C4-2B (cell line): ENCODE measurements at regions not wholly inside any gene's neighbourhood (a gene's known extent, or its start where the extent isn't known, plus 50 kb on each side); places are given as distances from the start of the nearest gene placed in this dataset.

ENCODE experiments used
- ZFX ChIP-seq: fragments of 450-650 bp; IDR thresholded peaks from 2 replicates; pipeline ENCODE4 v1.6.1; 2017
- TF ChIP-seq, protein P1 (sequence below): fragments of 450-650 bp; conservative IDR thresholded peaks from 2 replicates; pipeline ENCODE4 v1.5.1; 2017; ENCODE audit warnings: mild to moderate bottlenecking

DNA sequence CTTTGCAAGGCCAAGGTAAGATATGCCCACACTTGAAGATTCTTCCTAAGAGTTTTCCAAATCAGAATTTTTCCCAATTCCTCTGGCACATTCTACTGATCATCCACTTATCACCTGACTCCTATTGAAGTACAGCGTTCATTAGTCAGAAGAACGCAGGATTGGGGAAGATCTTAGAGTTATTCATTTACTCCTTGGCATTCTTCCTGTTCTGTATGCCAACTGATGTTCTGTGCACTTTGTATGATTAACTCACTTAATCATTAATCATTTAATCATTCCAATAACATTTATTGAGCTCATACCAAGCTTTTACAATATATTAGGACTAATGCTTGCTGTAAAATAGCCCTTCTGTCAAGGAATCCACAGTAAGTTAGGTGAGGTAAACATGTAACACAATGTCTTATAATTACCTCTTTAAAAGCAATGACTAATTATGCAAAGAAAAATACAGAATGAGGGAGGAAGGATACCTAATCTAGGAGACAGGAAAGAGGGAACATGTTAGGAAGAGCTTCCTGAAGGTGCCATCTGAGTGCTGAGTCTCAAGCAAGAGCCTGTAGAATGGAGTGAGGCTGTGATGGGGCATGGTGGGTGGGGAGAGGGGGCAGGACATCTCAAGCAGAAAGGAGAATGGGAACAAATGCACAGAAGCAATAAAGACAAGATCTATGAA is 71.1 kb upstream of the DPT start:
- TF ChIP-seq, protein P1, sequence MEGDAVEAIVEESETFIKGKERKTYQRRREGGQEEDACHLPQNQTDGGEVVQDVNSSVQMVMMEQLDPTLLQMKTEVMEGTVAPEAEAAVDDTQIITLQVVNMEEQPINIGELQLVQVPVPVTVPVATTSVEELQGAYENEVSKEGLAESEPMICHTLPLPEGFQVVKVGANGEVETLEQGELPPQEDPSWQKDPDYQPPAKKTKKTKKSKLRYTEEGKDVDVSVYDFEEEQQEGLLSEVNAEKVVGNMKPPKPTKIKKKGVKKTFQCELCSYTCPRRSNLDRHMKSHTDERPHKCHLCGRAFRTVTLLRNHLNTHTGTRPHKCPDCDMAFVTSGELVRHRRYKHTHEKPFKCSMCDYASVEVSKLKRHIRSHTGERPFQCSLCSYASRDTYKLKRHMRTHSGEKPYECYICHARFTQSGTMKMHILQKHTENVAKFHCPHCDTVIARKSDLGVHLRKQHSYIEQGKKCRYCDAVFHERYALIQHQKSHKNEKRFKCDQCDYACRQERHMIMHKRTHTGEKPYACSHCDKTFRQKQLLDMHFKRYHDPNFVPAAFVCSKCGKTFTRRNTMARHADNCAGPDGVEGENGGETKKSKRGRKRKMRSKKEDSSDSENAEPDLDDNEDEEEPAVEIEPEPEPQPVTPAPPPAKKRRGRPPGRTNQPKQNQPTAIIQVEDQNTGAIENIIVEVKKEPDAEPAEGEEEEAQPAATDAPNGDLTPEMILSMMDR, result no peak
- TF ChIP-seq ZFX, result no peak
